Natural killer cell (primary cell): ENCODE measurements at regions not wholly inside any gene's neighbourhood (a gene's known extent, or its start where the extent isn't known, plus 50 kb on each side); places are given as distances from the start of the nearest gene placed in this dataset.

ENCODE experiments used
- ATAC-seq, 3 donors: fragments of 150-1000 bp in 2 of 3; fragments of 200-7000 bp in 1 of 3; cut with Tn5 transposase; 1 replicate in 1 of 3; 2 replicates in 2 of 3; pipeline ENCODE4 v1.10.0; 2021; ENCODE audit warnings: mild to moderate bottlenecking in 2 of 3, moderate library complexity in 2 of 3
- DNase-seq, 2 donors: peaks; one replicate each; pipeline versions ENCODE4 v3.0.0 to v3.0.0-alpha.2; 2013 to 2021; ENCODE audit warnings: mixed read lengths in 1 of 2
- H3K27ac ChIP-seq: one replicate; pipeline ENCODE4 v1.5.1; 2013; ENCODE audit warnings: mild to moderate bottlenecking, low read length
- H3K27me3 ChIP-seq: one replicate; pipeline ENCODE4 v1.6.1; 2013; ENCODE audit warnings: low read length; ENCODE audit not compliant: control insufficient read depth, insufficient read depth
- H3K36me3 ChIP-seq: one replicate; pipeline ENCODE4 v1.6.1; 2013; ENCODE audit warnings: low read length; ENCODE audit not compliant: control insufficient read depth, insufficient read depth
- H3K4me1 ChIP-seq: one replicate; pipeline ENCODE4 v1.6.1; 2013; ENCODE audit warnings: low read length; ENCODE audit not compliant: control insufficient read depth, insufficient read depth
- H3K4me3 ChIP-seq: one replicate; pipeline ENCODE4 v1.5.1; 2013; ENCODE audit warnings: low read length
- H3K9me3 ChIP-seq: one replicate; pipeline ENCODE4 v1.6.1; 2013; ENCODE audit warnings: low read length; ENCODE audit not compliant: control insufficient read depth, insufficient read depth
- H3K27ac Mint-ChIP-seq, 2 donors: one replicate each; pipeline ENCODE4 v1.8.0; 2022; ENCODE audit warnings: mild to moderate bottlenecking in 2 of 2, mixed read lengths in 2 of 2, moderate library complexity in 1 of 2
- H3K27me3 Mint-ChIP-seq, 2 donors: one replicate each; pipeline ENCODE4 v1.8.0; 2022; ENCODE audit warnings: low read depth in 2 of 2, mixed read lengths in 2 of 2
- H3K36me3 Mint-ChIP-seq: one replicate; pipeline ENCODE4 v1.8.0; 2022; ENCODE audit warnings: mixed read lengths
- H3K4me1 Mint-ChIP-seq, 2 donors: one replicate each; pipeline ENCODE4 v1.8.0; 2022; ENCODE audit warnings: mixed read lengths in 2 of 2
- H3K4me3 Mint-ChIP-seq: one replicate; pipeline ENCODE4 v1.8.0; 2022; ENCODE audit warnings: mild to moderate bottlenecking, moderate library complexity, mixed read lengths
- H3K9me3 Mint-ChIP-seq, 2 donors: one replicate each; pipeline ENCODE4 v1.8.0; 2022; ENCODE audit warnings: mixed read lengths in 2 of 2
- CTCF ChIP-seq: fragments of 200-600 bp; IDR thresholded peaks from one replicate; pipeline ENCODE4 v1.8.0; 2022; ENCODE audit warnings: antibody characterized with exemption
- WGBS: methylation state at CpG from one replicate; pipeline ENCODE4 v1.1.7; 2013; ENCODE audit warnings: missing lambda C conversion rate; ENCODE audit not compliant: insufficient coverage; 5-methylcytosine and 5-hydroxymethylcytosine counted together
- intact Hi-C: fragments of 100-400 bp; cut with micrococcal nuclease; formaldehyde crosslinking; loops from one replicate; pipeline ENCODE4 v1.14.2; 2022

GRCh38 chr2:184215745-184216144 is 382.6 kb upstream of the ZNF804A start:
- no peak for ATAC-seq
- Mint-ChIP-seq H3K27me3 (no peaks in the 10 kb centered on the region), H3K36me3 (peaks cover 37% of the 10 kb centered on the region), H3K27ac (no peak overlapping the region), H3K4me1 (no peaks in the 10 kb centered on the region), H3K4me3 (no peak overlapping the region), H3K9me3 (peaks cover 22 to 30% of the 10 kb centered on the region in 2 donors)
- no peak overlapping the region for H3K4me3 ChIP-seq
- intact Hi-C loops, result no loop called here
- H3K27ac ChIP-seq, result no peak overlapping the region
- DNase-seq, result no peak
- no peaks in the 10 kb centered on the region for H3K4me1 ChIP-seq
- H3K36me3 ChIP-seq, result no peaks in the 10 kb centered on the region
- 100% methylated on average over 1 of the region's 1 CpG for WGBS
- no peak for TF ChIP-seq CTCF
- no peaks in the 10 kb centered on the region for H3K27me3 ChIP-seq
- H3K9me3 ChIP-seq, result no peaks in the 10 kb centered on the region

GRCh38 chr2:184256611-184257010 is 341.7 kb upstream of the ZNF804A start:
- H3K27me3 ChIP-seq, result no peaks in the 10 kb centered on the region
- H3K27me3 Mint-ChIP-seq, result no peaks in the 10 kb centered on the region
- H3K4me3 ChIP-seq, result no peak overlapping the region
- no peaks in the 10 kb centered on the region for H3K4me1 Mint-ChIP-seq
- no CpG with 5 or more reads among the region's 1 CpG for WGBS
- no peaks in the 10 kb centered on the region for H3K9me3 ChIP-seq
- TF ChIP-seq CTCF, result no peak
- no peaks in the 10 kb centered on the region for H3K4me1 ChIP-seq
- H3K9me3 Mint-ChIP-seq, result peaks cover 10 to 22% of the 10 kb centered on the region in 2 donors
- intact Hi-C loops, result no loop called here
- no peak overlapping the region for H3K27ac Mint-ChIP-seq
- H3K36me3 ChIP-seq, result no peaks in the 10 kb centered on the region
- no peak overlapping the region for H3K27ac ChIP-seq
- DNase-seq (no peak), ATAC-seq (no peak)
- peaks cover 12% of the 10 kb centered on the region for H3K36me3 Mint-ChIP-seq
- H3K4me3 Mint-ChIP-seq, result no peak overlapping the region

GRCh38 chr2:184261331-184261730 is 337.0 kb upstream of the ZNF804A start:
- H3K27me3 Mint-ChIP-seq, result no peaks in the 10 kb centered on the region
- DNase-seq (no peak), ATAC-seq (no peak)
- Histone ChIP-seq H3K27me3 (no peaks in the 10 kb centered on the region), H3K4me3 (no peak overlapping the region), H3K27ac (no peak overlapping the region), H3K4me1 (no peaks in the 10 kb centered on the region), H3K36me3 (no peaks in the 10 kb centered on the region), H3K9me3 (no peaks in the 10 kb centered on the region)
- no peak overlapping the region for H3K27ac Mint-ChIP-seq
- H3K9me3 Mint-ChIP-seq, result peaks cover 4 to 12% of the 10 kb centered on the region in 2 donors
- no peaks in the 10 kb centered on the region for H3K36me3 Mint-ChIP-seq
- no peak for TF ChIP-seq CTCF
- no peaks in the 10 kb centered on the region for H3K4me1 Mint-ChIP-seq
- intact Hi-C loops, result no loop called here
- H3K4me3 Mint-ChIP-seq, result no peak overlapping the region

GRCh38 chr2:184261818-184262217 is 336.5 kb upstream of the ZNF804A start:
- no peak for TF ChIP-seq CTCF
- H3K27ac ChIP-seq, result no peak overlapping the region
- H3K27me3 ChIP-seq, result no peaks in the 10 kb centered on the region
- ATAC-seq, result no peak
- Mint-ChIP-seq H3K27ac (no peak overlapping the region), H3K4me3 (no peak overlapping the region), H3K36me3 (no peaks in the 10 kb centered on the region), H3K4me1 (no peaks in the 10 kb centered on the region), H3K27me3 (no peaks in the 10 kb centered on the region), H3K9me3 (peaks cover 4 to 12% of the 10 kb centered on the region in 2 donors)
- H3K9me3 ChIP-seq, result no peaks in the 10 kb centered on the region
- DNase-seq, result no peak
- intact Hi-C loops, result no loop called here
- no peak overlapping the region for H3K4me3 ChIP-seq
- WGBS, result 76% methylated on average over 2 of the region's 3 CpGs
- no peaks in the 10 kb centered on the region for H3K4me1 ChIP-seq
- H3K36me3 ChIP-seq, result no peaks in the 10 kb centered on the region
